Neural progenitor cell (in vitro differentiated cells): ENCODE measurements at regions not wholly inside any gene's neighbourhood (a gene's known extent, or its start where the extent isn't known, plus 50 kb on each side); places are given as distances from the start of the nearest gene placed in this dataset.

ENCODE experiments used
- EZH2 ChIP-seq: fragments of 200-600 bp; sonication (generic); IDR thresholded peaks from 2 replicates; pipeline ENCODE4 v1.6.1; 2017; ENCODE audit warnings: antibody characterized with exemption, mild to moderate bottlenecking, moderate library complexity
- EZH2phosphoT487 ChIP-seq: fragments of 200-600 bp; sonication (generic); IDR thresholded peaks from 2 replicates; pipeline ENCODE4 v1.6.1; 2017; ENCODE audit warnings: antibody characterized with exemption
- TF ChIP-seq, protein P1 (sequence below): fragments of 200-600 bp; sonication (generic); IDR thresholded peaks from 2 replicates; pipeline ENCODE4 v1.5.1; 2017; ENCODE audit warnings: antibody characterized with exemption, mild to moderate bottlenecking

GRCh38 chr6:146919017-146919416 is 285.2 kb upstream of the STXBP5 start:
- TF ChIP-seq EZH2 (no peak), EZH2phosphoT487 (no peak)
- TF ChIP-seq, protein P1, sequence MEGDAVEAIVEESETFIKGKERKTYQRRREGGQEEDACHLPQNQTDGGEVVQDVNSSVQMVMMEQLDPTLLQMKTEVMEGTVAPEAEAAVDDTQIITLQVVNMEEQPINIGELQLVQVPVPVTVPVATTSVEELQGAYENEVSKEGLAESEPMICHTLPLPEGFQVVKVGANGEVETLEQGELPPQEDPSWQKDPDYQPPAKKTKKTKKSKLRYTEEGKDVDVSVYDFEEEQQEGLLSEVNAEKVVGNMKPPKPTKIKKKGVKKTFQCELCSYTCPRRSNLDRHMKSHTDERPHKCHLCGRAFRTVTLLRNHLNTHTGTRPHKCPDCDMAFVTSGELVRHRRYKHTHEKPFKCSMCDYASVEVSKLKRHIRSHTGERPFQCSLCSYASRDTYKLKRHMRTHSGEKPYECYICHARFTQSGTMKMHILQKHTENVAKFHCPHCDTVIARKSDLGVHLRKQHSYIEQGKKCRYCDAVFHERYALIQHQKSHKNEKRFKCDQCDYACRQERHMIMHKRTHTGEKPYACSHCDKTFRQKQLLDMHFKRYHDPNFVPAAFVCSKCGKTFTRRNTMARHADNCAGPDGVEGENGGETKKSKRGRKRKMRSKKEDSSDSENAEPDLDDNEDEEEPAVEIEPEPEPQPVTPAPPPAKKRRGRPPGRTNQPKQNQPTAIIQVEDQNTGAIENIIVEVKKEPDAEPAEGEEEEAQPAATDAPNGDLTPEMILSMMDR = no peak
